WI38 (cell line): ENCODE measurements at regions not wholly inside any gene's neighbourhood (a gene's known extent, or its start where the extent isn't known, plus 50 kb on each side); places are given as distances from the start of the nearest gene placed in this dataset.

Source experiments
- H3K4me3 ChIP-seq: 2 replicates; pipeline ENCODE4 v1.5.1; 2011; ENCODE audit warnings: low read depth, mild to moderate bottlenecking, control low read depth, low read length
- CTCF ChIP-seq: IDR thresholded peaks from 2 replicates; pipeline ENCODE4 v1.5.1; 2012; ENCODE audit warnings: low read depth, mild to moderate bottlenecking, control low read depth, low read length

- no peak for TF ChIP-seq CTCF
- no peak overlapping the region for H3K4me3 ChIP-seq
Observed at GRCh38 chr4:177907736-177908424, 465.6 kb upstream of the AGA start.

- TF ChIP-seq CTCF, result no peak
- no peak overlapping the region for H3K4me3 ChIP-seq
Observed at GRCh38 chr4:177921715-177922114, 479.5 kb upstream of the AGA start.

GRCh38 chr4:177923888-177924287, 481.7 kb upstream of the AGA start:
- TF ChIP-seq CTCF, result no peak

GRCh38 chr4:177937041-177937440, 494.8 kb upstream of the AGA start:
- TF ChIP-seq CTCF, result no peak
- H3K4me3 ChIP-seq, result no peak overlapping the region

More at GRCh38 chr4:177923888-177924287, 481.7 kb upstream of the AGA start:
- H3K4me3 ChIP-seq, result no peak overlapping the region

- TF ChIP-seq CTCF, result no peak
- H3K4me3 ChIP-seq, result no peak overlapping the region
Observed at GRCh38 chr4:177938226-177938625, 496.0 kb upstream of the AGA start.

- TF ChIP-seq CTCF, result no peak
- no peak overlapping the region for H3K4me3 ChIP-seq
Observed at GRCh38 chr4:177945268-177945667, 503.0 kb upstream of the AGA start.

GRCh38 chr4:177947607-177948006, 505.4 kb upstream of the AGA start:
- H3K4me3 ChIP-seq, result no peak overlapping the region
- no peak for TF ChIP-seq CTCF
